ENCODE measurements at regions not wholly inside any gene's neighbourhood (a gene's known extent, or its start where the extent isn't known, plus 50 kb on each side); places are given as distances from the start of the nearest gene placed in this dataset.
"Not testable (repeated sequence)": the region's sequence is repeated elsewhere in the genome, so short reads cannot be mapped to it uniquely, and the experiment has no call there.

- DNase-seq = not testable (repeated sequence)
Measured at GRCh38 chr22:11017108-11017507, 4510.9 kb upstream of the OR11H1 start.

GRCh38 chr22:11020522-11020921 lies 4507.5 kb upstream of the OR11H1 start:
- not testable (repeated sequence) for DNase-seq

- DNase-seq = not testable (repeated sequence)
Measured at GRCh38 chr22:11026541-11026940, 4501.5 kb upstream of the OR11H1 start.

DNA sequence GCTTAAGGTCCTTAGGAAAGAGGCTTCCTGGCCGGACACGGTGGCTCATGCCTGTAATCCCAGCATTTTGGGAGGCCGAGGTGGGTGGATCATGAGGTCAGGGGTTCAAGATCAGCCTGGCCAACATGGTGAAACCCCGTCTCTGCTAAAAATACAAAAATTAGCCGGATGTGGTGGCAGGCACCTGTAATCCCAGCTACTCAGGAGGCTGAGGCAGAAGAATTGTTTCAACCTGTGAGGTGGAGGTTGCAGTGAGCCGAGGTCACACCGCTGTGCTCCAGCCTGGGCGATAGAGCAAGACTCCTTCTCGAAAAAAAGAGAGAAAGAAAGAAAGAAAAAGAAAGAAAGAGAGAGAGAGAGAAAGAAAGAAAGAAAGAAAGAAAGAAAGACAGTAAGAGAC lies 4500.9 kb upstream of the OR11H1 start:
- not testable (repeated sequence) for DNase-seq

- DNase-seq = not testable (repeated sequence)
Measured at GRCh38 chr22:11027532-11027931, 4500.5 kb upstream of the OR11H1 start.

- not testable (repeated sequence) for DNase-seq
Measured at GRCh38 chr22:11028180-11028579, 4499.8 kb upstream of the OR11H1 start.

- not testable (repeated sequence) for DNase-seq
Measured at GRCh38 chr22:11029534-11029933, 4498.5 kb upstream of the OR11H1 start.

DNA sequence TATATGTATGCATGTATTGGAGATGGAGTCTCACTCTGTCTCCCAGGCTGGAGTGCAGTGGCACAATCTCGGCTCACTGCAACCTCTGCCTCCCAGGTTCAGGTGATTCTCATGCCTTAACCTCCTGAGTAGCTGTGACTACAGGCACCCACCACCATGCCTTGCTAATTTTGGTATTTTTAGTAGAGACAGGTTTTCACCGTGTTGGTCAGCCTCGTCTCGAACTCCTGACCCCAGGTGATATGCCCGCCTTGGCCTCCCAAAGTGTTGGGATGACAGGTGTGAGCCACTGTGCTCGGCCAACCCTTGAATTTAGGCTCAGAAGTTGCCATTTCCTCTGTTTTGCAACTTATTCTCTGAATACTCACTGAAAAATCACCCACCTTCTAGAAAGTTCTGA lies 4498.0 kb upstream of the OR11H1 start:
- not testable (repeated sequence) for DNase-seq

GRCh38 chr22:11030571-11031410 lies 4497.2 kb upstream of the OR11H1 start:
- DNase-seq = not testable (repeated sequence)

GRCh38 chr22:11032115-11032514 lies 4495.9 kb upstream of the OR11H1 start:
- DNase-seq = not testable (repeated sequence)

- DNase-seq = not testable (repeated sequence)
Measured at GRCh38 chr22:11034660-11034987, 4493.4 kb upstream of the OR11H1 start.

DNA sequence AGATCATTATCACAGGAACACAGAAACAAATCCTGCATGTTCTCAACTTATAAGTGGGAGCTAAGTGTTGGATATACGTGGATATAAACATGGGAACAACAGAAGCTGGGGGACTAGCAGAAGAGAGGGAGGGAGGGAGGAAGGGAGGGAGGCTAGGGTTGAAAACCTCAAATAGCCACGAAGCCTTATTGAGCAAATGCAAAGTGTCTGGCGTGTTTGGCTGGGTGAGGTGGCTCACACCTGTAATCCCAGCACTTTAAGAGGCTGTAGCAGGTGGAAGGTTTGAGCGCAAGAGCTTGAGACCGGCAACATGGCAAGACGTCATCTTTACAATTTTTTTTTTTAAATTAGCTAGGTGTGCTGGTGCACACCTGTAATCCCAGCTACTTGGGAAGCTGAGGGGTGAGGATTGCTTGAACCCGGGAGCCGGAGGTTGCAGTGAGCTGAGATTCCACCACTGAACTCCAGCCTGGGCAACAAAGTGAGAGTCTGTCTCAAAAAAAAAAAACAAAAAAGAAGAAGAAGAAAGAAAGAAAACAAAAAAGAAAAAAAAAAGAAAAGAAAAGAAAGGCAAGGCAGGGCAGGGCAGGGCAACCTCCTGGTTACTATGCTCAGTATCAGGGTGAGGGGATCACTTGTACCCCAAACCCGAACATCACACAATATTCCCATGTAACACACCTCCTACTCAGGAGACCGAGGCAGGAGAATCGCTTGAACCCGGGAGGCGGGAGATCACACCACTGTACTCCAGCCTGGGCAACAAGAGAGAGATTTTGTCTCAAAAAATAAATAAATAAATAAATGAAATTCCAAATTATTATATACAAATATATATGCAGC lies 4492.7 kb upstream of the OR11H1 start:
- not testable (repeated sequence) for DNase-seq

DNA sequence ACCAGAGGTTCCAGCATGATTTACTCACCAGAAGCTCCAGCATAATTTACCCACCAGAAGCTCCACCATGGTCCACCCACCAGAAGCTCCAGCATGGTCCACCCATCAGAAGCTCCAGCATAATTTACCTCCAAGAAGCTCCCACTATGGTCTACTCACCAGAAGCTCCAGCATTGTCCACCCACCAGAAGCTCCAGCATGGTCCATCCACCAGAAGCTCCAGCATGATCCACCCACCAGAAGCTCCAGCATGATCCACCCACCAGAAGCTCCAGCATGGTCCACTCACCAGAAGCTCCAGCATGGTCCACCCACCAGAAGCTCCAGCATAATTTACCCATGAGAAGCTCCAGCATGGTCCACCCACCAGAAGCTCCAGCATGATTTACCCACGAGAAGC lies 4490.7 kb upstream of the OR11H1 start:
- DNase-seq = not testable (repeated sequence)

- DNase-seq = not testable (repeated sequence)
Measured at GRCh38 chr22:11037814-11038213, 4490.2 kb upstream of the OR11H1 start.

GRCh38 chr22:11038786-11039185 lies 4489.2 kb upstream of the OR11H1 start:
- DNase-seq = not testable (repeated sequence)

- DNase-seq = not testable (repeated sequence)
Measured at GRCh38 chr22:11041416-11041815, 4486.6 kb upstream of the OR11H1 start.

- no peak for DNase-seq
Measured at GRCh38 chr22:11042116-11042515, 4485.9 kb upstream of the OR11H1 start.

DNA sequence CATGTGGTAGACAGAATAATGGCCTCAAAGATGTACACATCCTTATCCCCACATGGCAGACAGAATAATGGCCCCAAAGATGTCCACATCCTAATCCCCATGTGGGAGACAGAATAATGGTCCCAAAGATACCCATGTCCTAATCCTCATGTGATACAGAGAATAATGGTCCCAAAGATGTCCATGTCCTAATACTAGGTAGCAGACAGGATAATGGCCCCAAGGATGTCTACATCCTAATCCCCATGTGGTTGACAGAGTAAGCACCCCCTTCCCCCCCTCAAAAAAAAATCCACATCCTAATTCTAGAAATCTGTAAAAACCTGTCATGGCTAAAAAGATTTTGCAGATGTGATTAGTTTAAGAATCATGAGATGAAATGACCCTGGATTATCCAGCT lies 4484.7 kb upstream of the OR11H1 start:
- not testable (repeated sequence) for DNase-seq

DNA sequence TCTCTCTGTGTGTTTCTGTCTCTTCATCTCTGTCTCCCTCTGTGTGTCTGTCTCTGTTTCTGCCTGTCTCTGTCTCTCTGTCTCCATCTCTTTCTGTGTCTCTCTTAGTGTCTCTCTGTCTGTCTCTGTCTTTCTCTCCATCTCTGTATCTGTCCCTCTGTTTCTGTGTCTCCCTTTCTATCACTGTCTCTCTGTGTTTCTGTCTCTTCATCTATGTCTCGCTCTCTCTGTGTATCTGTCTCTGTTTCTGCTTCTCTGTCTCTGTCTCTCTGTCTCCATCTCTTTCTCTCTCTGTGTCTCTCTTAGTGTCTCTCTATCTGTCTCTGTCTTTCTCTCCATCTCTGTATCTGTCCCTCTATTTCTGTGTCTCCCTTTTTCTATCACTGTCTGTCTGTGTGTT lies 4479.1 kb upstream of the OR11H1 start:
- DNase-seq = not testable (repeated sequence)

GRCh38 chr22:11050226-11050625 lies 4477.8 kb upstream of the OR11H1 start:
- not testable (repeated sequence) for DNase-seq

GRCh38 chr22:11051401-11052112 lies 4476.4 kb upstream of the OR11H1 start:
- not testable (repeated sequence) for DNase-seq

- not testable (repeated sequence) for DNase-seq
Measured at GRCh38 chr22:11053403-11054344, 4474.3 kb upstream of the OR11H1 start.
